ENCODE measurements at regions not wholly inside any gene's neighbourhood (a gene's known extent, or its start where the extent isn't known, plus 50 kb on each side); places are given as distances from the start of the nearest gene placed in this dataset.

DNA sequence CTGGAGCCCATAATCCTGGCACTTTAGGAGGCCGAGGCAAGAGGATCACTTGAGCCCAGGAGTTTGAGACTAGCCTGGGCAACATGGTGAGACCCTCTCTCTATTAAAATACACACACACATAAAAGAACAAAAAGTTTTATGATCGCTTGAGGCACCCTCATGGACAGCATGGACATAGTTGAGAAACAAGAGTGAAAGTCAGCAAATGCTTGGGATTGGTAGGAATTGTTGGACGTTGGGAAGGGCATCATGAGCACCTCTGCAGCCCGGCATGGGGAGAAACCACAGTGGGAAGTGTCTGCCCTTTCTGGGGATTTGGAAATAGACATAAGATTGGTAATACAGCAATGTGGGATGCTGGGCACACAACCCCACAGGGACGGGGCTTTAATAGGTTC, 231.9 kb upstream of the FOXN3 start:
- no peak for DNase-seq
- 68 to 77% (median 72%) methylated on average over 5 of the region's 5 CpGs for WGBS, 3 donors
- Histone ChIP-seq H3K9me3 (ENCODE audit: control insufficient read depth in 2 of 2, insufficient read depth in 1 of 2, low read depth in 1 of 2, low read length in 1 of 2) (no peaks in the 10 kb centered on the region), H3K4me1 (ENCODE audit: control insufficient read depth in 3 of 3, insufficient read depth in 2 of 3, low read depth in 1 of 3, low read length in 2 of 3) (peaks cover 0 to 7% (median 0%) of the 10 kb centered on the region in 3 donors), H3K4me3 (ENCODE audit: low read depth in 1 of 3, low read length in 3 of 3) (no peak overlapping the region), H3K27ac (ENCODE audit: low read depth in 1 of 3, low read length in 2 of 3) (peak overlapping the region in 1 of 3 donors; percentile 54), H3K36me3 (ENCODE audit: control insufficient read depth in 3 of 3, insufficient read depth in 2 of 3, low read depth in 1 of 3, low read length in 3 of 3) (no peaks in the 10 kb centered on the region), H3K27me3 (ENCODE audit: control insufficient read depth in 3 of 3, insufficient read depth in 3 of 3, low read length in 3 of 3) (no peaks in the 10 kb centered on the region)
- FAIRE-seq, result no peak

- Histone ChIP-seq H3K36me3 (ENCODE audit: control insufficient read depth in 3 of 3, insufficient read depth in 2 of 3, low read depth in 1 of 3, low read length in 3 of 3) (no peaks in the 10 kb centered on the region), H3K9me3 (ENCODE audit: control insufficient read depth in 2 of 2, insufficient read depth in 1 of 2, low read depth in 1 of 2, low read length in 1 of 2) (no peaks in the 10 kb centered on the region), H3K4me1 (ENCODE audit: control insufficient read depth in 3 of 3, insufficient read depth in 2 of 3, low read depth in 1 of 3, low read length in 2 of 3) (peaks cover 0 to 7% (median 0%) of the 10 kb centered on the region in 3 donors), H3K27me3 (ENCODE audit: control insufficient read depth in 3 of 3, insufficient read depth in 3 of 3, low read length in 3 of 3) (no peaks in the 10 kb centered on the region), H3K27ac (ENCODE audit: low read depth in 1 of 3, low read length in 2 of 3) (peak overlapping the region in 1 of 3 donors; percentile 54), H3K4me3 (ENCODE audit: low read depth in 1 of 3, low read length in 3 of 3) (no peak overlapping the region)
- WGBS, 3 donors, result 12 to 64% (median 34%) methylated on average over 3 of the region's 3 CpGs
- DNase-seq (peak; percentile 36 to 88), FAIRE-seq (no peak)
These were observed 231.5 kb upstream of the FOXN3 start for GRCh38 chr14:89648510-89648909.

DNA sequence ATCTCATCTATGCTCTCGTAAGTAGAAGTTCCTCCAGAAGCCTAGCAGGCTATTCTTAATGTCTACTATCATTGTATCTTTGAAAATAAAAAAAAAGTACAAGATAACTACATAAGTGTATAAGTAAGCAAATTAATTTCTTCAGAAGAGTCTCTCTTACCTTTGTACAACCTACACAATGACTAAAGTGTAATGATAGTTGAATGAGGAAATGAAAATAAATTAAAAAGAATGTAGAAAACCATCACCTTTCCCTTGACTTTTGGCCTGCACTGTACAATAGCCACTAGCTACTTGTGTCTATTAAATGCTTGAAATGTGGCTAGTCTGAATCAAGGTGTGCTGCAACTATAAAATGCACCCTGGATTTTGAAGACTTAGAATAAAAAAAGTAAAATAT, 229.9 kb upstream of the FOXN3 start:
- H3K9me3 ChIP-seq (ENCODE audit: control insufficient read depth in 2 of 2, insufficient read depth in 1 of 2, low read depth in 1 of 2, low read length in 1 of 2), result no peaks in the 10 kb centered on the region
- H3K4me3 ChIP-seq (ENCODE audit: low read depth in 1 of 3, low read length in 3 of 3), result no peak overlapping the region
- no peaks in the 10 kb centered on the region for H3K27me3 ChIP-seq (ENCODE audit: control insufficient read depth in 3 of 3, insufficient read depth in 3 of 3, low read length in 3 of 3)
- peaks cover 1 to 7% (median 3%) of the 10 kb centered on the region in 3 donors for H3K4me1 ChIP-seq (ENCODE audit: control insufficient read depth in 3 of 3, insufficient read depth in 2 of 3, low read depth in 1 of 3, low read length in 2 of 3)
- no peaks in the 10 kb centered on the region for H3K36me3 ChIP-seq (ENCODE audit: control insufficient read depth in 3 of 3, insufficient read depth in 2 of 3, low read depth in 1 of 3, low read length in 3 of 3)
- no peak for FAIRE-seq
- no peak for DNase-seq
- no peak overlapping the region for H3K27ac ChIP-seq (ENCODE audit: low read depth in 1 of 3, low read length in 2 of 3)
- WGBS, 3 donors, result 82 to 89% (median 86%) methylated on average over 1 of the region's 1 CpG

DNA sequence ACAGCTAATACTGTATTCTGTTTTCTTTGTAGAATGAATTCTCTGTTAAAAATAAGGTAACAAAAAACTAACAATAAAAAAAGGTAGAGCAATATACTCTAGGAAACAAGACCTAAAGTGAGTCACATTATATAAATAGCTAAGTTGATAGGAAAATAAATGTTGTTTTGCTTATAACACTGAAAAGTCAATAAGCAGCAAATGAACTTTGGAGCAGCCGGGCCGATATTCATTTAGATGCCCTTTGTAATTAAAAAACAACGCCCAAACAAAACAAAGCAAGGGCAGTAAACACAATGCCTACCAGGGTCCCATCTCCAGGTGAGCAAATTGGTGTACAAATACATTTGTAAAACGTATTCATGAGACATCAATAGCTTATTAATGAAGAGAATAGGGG, 227.6 kb upstream of the FOXN3 start:
- peak in 1 of 2 donors; percentile 73 for DNase-seq
- H3K27ac ChIP-seq (ENCODE audit: low read depth in 1 of 3, low read length in 2 of 3), result peak overlapping the region in 1 of 3 donors; percentile 68
- H3K9me3 ChIP-seq (ENCODE audit: control insufficient read depth in 2 of 2, insufficient read depth in 1 of 2, low read depth in 1 of 2, low read length in 1 of 2), result no peaks in the 10 kb centered on the region
- peaks cover 3 to 8% (median 3%) of the 10 kb centered on the region in 3 donors for H3K4me1 ChIP-seq (ENCODE audit: control insufficient read depth in 3 of 3, insufficient read depth in 2 of 3, low read depth in 1 of 3, low read length in 2 of 3)
- no peak for FAIRE-seq
- no peak overlapping the region for H3K4me3 ChIP-seq (ENCODE audit: low read depth in 1 of 3, low read length in 3 of 3)
- H3K27me3 ChIP-seq (ENCODE audit: control insufficient read depth in 3 of 3, insufficient read depth in 3 of 3, low read length in 3 of 3), result no peaks in the 10 kb centered on the region
- no peaks in the 10 kb centered on the region for H3K36me3 ChIP-seq (ENCODE audit: control insufficient read depth in 3 of 3, insufficient read depth in 2 of 3, low read depth in 1 of 3, low read length in 3 of 3)
- WGBS, 3 donors, result 19 to 62% (median 30%) methylated on average over 4 of the region's 4 CpGs

- H3K4me1 ChIP-seq (ENCODE audit: control insufficient read depth in 3 of 3, insufficient read depth in 2 of 3, low read depth in 1 of 3, low read length in 2 of 3), result peaks cover 0 to 8% (median 3%) of the 10 kb centered on the region in 3 donors
- WGBS, 3 donors, result 13 to 42% (median 18%) methylated on average over 8 of the region's 8 CpGs
- H3K36me3 ChIP-seq (ENCODE audit: control insufficient read depth in 3 of 3, insufficient read depth in 2 of 3, low read depth in 1 of 3, low read length in 3 of 3), result no peaks in the 10 kb centered on the region
- FAIRE-seq (peak; percentile 5), DNase-seq (peak; percentile 77 to 87)
- no peak overlapping the region for H3K4me3 ChIP-seq (ENCODE audit: low read depth in 1 of 3, low read length in 3 of 3)
- H3K9me3 ChIP-seq (ENCODE audit: control insufficient read depth in 2 of 2, insufficient read depth in 1 of 2, low read depth in 1 of 2, low read length in 1 of 2), result no peaks in the 10 kb centered on the region
- H3K27me3 ChIP-seq (ENCODE audit: control insufficient read depth in 3 of 3, insufficient read depth in 3 of 3, low read length in 3 of 3), result no peaks in the 10 kb centered on the region
- H3K27ac ChIP-seq (ENCODE audit: low read depth in 1 of 3, low read length in 2 of 3), result peak overlapping the region; percentile 75 to 85 (median 79)
These were observed 224.6 kb upstream of the FOXN3 start for GRCh38 chr14:89641495-89642175.

GRCh38 chr14:89640141-89640540, 223.1 kb upstream of the FOXN3 start:
- Histone ChIP-seq H3K27me3 (ENCODE audit: control insufficient read depth in 3 of 3, insufficient read depth in 3 of 3, low read length in 3 of 3) (no peaks in the 10 kb centered on the region), H3K27ac (ENCODE audit: low read depth in 1 of 3, low read length in 2 of 3) (no peak overlapping the region), H3K4me3 (ENCODE audit: low read depth in 1 of 3, low read length in 3 of 3) (no peak overlapping the region), H3K36me3 (ENCODE audit: control insufficient read depth in 3 of 3, insufficient read depth in 2 of 3, low read depth in 1 of 3, low read length in 3 of 3) (no peaks in the 10 kb centered on the region), H3K4me1 (ENCODE audit: control insufficient read depth in 3 of 3, insufficient read depth in 2 of 3, low read depth in 1 of 3, low read length in 2 of 3) (peaks cover 0 to 8% (median 3%) of the 10 kb centered on the region in 3 donors), H3K9me3 (ENCODE audit: control insufficient read depth in 2 of 2, insufficient read depth in 1 of 2, low read depth in 1 of 2, low read length in 1 of 2) (no peaks in the 10 kb centered on the region)
- FAIRE-seq, result no peak
- no peak for DNase-seq
- WGBS, 3 donors, result 62 to 80% (median 65%) methylated on average over 2 of the region's 2 CpGs

GRCh38 chr14:89639687-89640086, 222.7 kb upstream of the FOXN3 start:
- no peaks in the 10 kb centered on the region for H3K36me3 ChIP-seq (ENCODE audit: control insufficient read depth in 3 of 3, insufficient read depth in 2 of 3, low read depth in 1 of 3, low read length in 3 of 3)
- no peaks in the 10 kb centered on the region for H3K27me3 ChIP-seq (ENCODE audit: control insufficient read depth in 3 of 3, insufficient read depth in 3 of 3, low read length in 3 of 3)
- no peak overlapping the region for H3K4me3 ChIP-seq (ENCODE audit: low read depth in 1 of 3, low read length in 3 of 3)
- FAIRE-seq, result no peak
- no peaks in the 10 kb centered on the region for H3K9me3 ChIP-seq (ENCODE audit: control insufficient read depth in 2 of 2, insufficient read depth in 1 of 2, low read depth in 1 of 2, low read length in 1 of 2)
- peaks cover 0 to 8% (median 3%) of the 10 kb centered on the region in 3 donors for H3K4me1 ChIP-seq (ENCODE audit: control insufficient read depth in 3 of 3, insufficient read depth in 2 of 3, low read depth in 1 of 3, low read length in 2 of 3)
- WGBS, 3 donors, result 82 to 93% (median 83%) methylated on average over 1 of the region's 1 CpG
- DNase-seq, result no peak
- H3K27ac ChIP-seq (ENCODE audit: low read depth in 1 of 3, low read length in 2 of 3), result no peak overlapping the region

- no peaks in the 10 kb centered on the region for H3K27me3 ChIP-seq (ENCODE audit: control insufficient read depth in 3 of 3, insufficient read depth in 3 of 3, low read length in 3 of 3)
- no peak overlapping the region for H3K27ac ChIP-seq (ENCODE audit: low read depth in 1 of 3, low read length in 2 of 3)
- peaks cover 0 to 2% of the 10 kb centered on the region in 2 donors for H3K9me3 ChIP-seq (ENCODE audit: control insufficient read depth in 2 of 2, insufficient read depth in 1 of 2, low read depth in 1 of 2, low read length in 1 of 2)
- 48 to 64% (median 59%) methylated on average over 4 of the region's 4 CpGs for WGBS, 3 donors
- peaks cover 0 to 8% (median 3%) of the 10 kb centered on the region in 3 donors for H3K4me1 ChIP-seq (ENCODE audit: control insufficient read depth in 3 of 3, insufficient read depth in 2 of 3, low read depth in 1 of 3, low read length in 2 of 3)
- FAIRE-seq (no peak), DNase-seq (no peak)
- H3K36me3 ChIP-seq (ENCODE audit: control insufficient read depth in 3 of 3, insufficient read depth in 2 of 3, low read depth in 1 of 3, low read length in 3 of 3), result no peaks in the 10 kb centered on the region
- H3K4me3 ChIP-seq (ENCODE audit: low read depth in 1 of 3, low read length in 3 of 3), result no peak overlapping the region
These were observed 221.9 kb upstream of the FOXN3 start for GRCh38 chr14:89638891-89639290.

- 79 to 90% (median 81%) methylated on average over 2 of the region's 2 CpGs for WGBS, 3 donors
- Histone ChIP-seq H3K27me3 (ENCODE audit: control insufficient read depth in 3 of 3, insufficient read depth in 3 of 3, low read length in 3 of 3) (no peaks in the 10 kb centered on the region), H3K27ac (ENCODE audit: low read depth in 1 of 3, low read length in 2 of 3) (no peak overlapping the region), H3K9me3 (ENCODE audit: control insufficient read depth in 2 of 2, insufficient read depth in 1 of 2, low read depth in 1 of 2, low read length in 1 of 2) (peaks cover 0 to 2% of the 10 kb centered on the region in 2 donors), H3K36me3 (ENCODE audit: control insufficient read depth in 3 of 3, insufficient read depth in 2 of 3, low read depth in 1 of 3, low read length in 3 of 3) (no peaks in the 10 kb centered on the region), H3K4me3 (ENCODE audit: low read depth in 1 of 3, low read length in 3 of 3) (no peak overlapping the region), H3K4me1 (ENCODE audit: control insufficient read depth in 3 of 3, insufficient read depth in 2 of 3, low read depth in 1 of 3, low read length in 2 of 3) (peaks cover 2 to 8% (median 3%) of the 10 kb centered on the region in 3 donors)
- FAIRE-seq, result no peak
- DNase-seq, result no peak
These were observed 220.5 kb upstream of the FOXN3 start for GRCh38 chr14:89637581-89637980.
